Heart left ventricle (tissue), 16 donors: ENCODE measurements at regions not wholly inside any gene's neighbourhood (a gene's known extent, or its start where the extent isn't known, plus 50 kb on each side); places are given as distances from the start of the nearest gene placed in this dataset.

Experiments
- ATAC-seq, 4 donors: fragments of 200-7000 bp; cut with Tn5 transposase; one replicate each; pipeline ENCODE4 v1.9.1; 2020 to 2022; ENCODE audit warnings: moderate library complexity in 4 of 4, mild to moderate bottlenecking in 3 of 4, moderate number of reproducible peaks in 1 of 4
- DNase-seq, 5 donors: peaks; one replicate each; pipeline ENCODE4 v3.0.0-alpha.2; 2020
- H3K27ac ChIP-seq, 12 donors: fragments of 200-600 bp; sonication (generic) in 4 of 12; one replicate each; pipeline versions ENCODE4 v1.5.0 to v1.8.0; 2016 to 2022; ENCODE audit warnings: mild to moderate bottlenecking in 2 of 12
- H3K27me3 ChIP-seq, 9 donors: fragments of 200-600 bp; sonication (generic) in 2 of 9; one replicate each; pipeline versions ENCODE4 v1.5.1 to v1.8.0; 2016 to 2022; ENCODE audit warnings: mild to moderate bottlenecking in 3 of 9
- H3K36me3 ChIP-seq, 9 donors: fragments of 200-600 bp; sonication (generic) in 2 of 9; one replicate each; pipeline versions ENCODE4 v1.5.0 to v1.8.0; 2018 to 2022; ENCODE audit warnings: mild to moderate bottlenecking in 2 of 9
- H3K4me1 ChIP-seq, 12 donors: fragments of 200-600 bp; sonication (generic) in 4 of 12; one replicate each; pipeline versions ENCODE4 v1.5.0 to v1.8.0; 2016 to 2022; ENCODE audit warnings: mild to moderate bottlenecking in 3 of 12
- H3K4me3 ChIP-seq, 12 donors: fragments of 200-600 bp; sonication (generic) in 4 of 12; one replicate each; pipeline versions ENCODE4 v1.5.0 to v1.8.0; 2017 to 2022; ENCODE audit warnings: mild to moderate bottlenecking in 9 of 12, moderate library complexity in 4 of 12
- H3K9me3 ChIP-seq, 12 donors: fragments of 200-600 bp; sonication (generic) in 4 of 12; one replicate each; pipeline versions ENCODE4 v1.5.0 to v1.8.0; 2016 to 2022; ENCODE audit warnings: mild to moderate bottlenecking in 1 of 12
- CTCF ChIP-seq, 12 donors: fragments of 200-600 bp; sonication (generic) in 4 of 12; IDR thresholded peaks; one replicate each; pipeline versions ENCODE4 v1.5.0 to v1.8.0; 2018 to 2022; ENCODE audit warnings: antibody characterized with exemption in 12 of 12, mild to moderate bottlenecking in 5 of 12
- POLR2A ChIP-seq, 2 donors: fragments of 450-650 bp; IDR thresholded peaks; one replicate each; pipeline ENCODE4 v1.6.1; 2017; ENCODE audit warnings: antibody characterized with exemption in 2 of 2, mild to moderate bottlenecking in 2 of 2, moderate library complexity in 2 of 2
- WGBS, 4 donors: extraction: QIAGEN DNeasy Blood & Tissue Kit in 2 of 4; methylation state at CpG; one replicate each; pipeline versions ENCODE4 v1.1.5 to v1.1.7; 2013 to 2018; 5-methylcytosine and 5-hydroxymethylcytosine counted together
- intact Hi-C, 10 donors: fragments of 100-400 bp; cut with DNase I; formaldehyde crosslinking; loops; one replicate each; pipeline versions ENCODE4 v1.11.1 to v1.14.2; 2022
- donor health status: ischemic (EF 13 %, LVEDD 7.1; RV severe dilation, severe dysfunction).
- donor health status: healthy with polysubstance abuse.
- donor health status: DM: no; HTN: yes; CAD: no.
- donor health status: DM: no; HTN: no; CAD: no.
- donor health status: ischemic (EF 25% LVEDD 6.9; RV normal size, moderate dysfunction).
- donor health status: ischemic (EF 25% LVEDD 5.7; RV mildly dilated, moderate dysfunction).
- donor health status: healthy.
- donor health status: DM: yes; HTN: yes; CAD: no.
- donor health status: ischemic (EF 35%, LVEDD 5.7; RV mildly dilated, moderate dysfunction).
- donor health status: nonischemic (EF 11% LVEDD 7.7; RV severe dilation, severe dysfunction).
- donor health status: DM: yes; HTN: yes; CAD: no.
- donor health status: PGD.
- donor health status: ischemic (EF 29% LVEDD 5.4; RV normal size, mild dysfunction).
- donor health status: nonischemic (EF 23%, LVEDD 6.1; RV moderate dilation, normal function).

DNA sequence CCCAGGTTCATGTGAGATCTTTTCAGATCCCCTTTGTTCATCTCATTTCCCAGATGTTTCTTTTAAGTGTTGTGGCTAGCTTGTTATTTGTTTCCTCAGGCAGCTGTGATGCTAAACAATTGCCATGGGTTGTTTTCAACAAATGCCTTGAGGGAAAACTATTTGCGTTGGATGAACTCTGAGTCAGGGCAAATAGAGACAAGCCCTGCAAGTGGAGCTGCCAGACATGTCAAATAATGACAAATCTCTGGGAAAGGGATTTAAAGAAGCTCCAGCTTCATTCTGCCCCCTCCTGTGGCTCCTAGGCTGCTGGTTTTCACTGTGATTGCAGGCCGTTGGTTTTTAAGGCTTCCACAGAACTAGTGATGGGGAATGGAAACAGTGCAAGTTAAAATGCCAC, 272.4 kb upstream of the SP8 start:
- Histone ChIP-seq H3K4me1 (no peaks in the 10 kb centered on the region), H3K27ac (no peak overlapping the region), H3K27me3 (no peaks in the 10 kb centered on the region), H3K4me3 (no peak overlapping the region), H3K9me3 (peaks cover 0 to 14% (median 0%) of the 10 kb centered on the region in 12 donors), H3K36me3 (no peaks in the 10 kb centered on the region)
- ATAC-seq = no peak
- 60 to 82% (median 76%) methylated on average over 2 of the region's 2 CpGs for WGBS, 4 donors
- intact Hi-C loops = no loop called here
- no peak for DNase-seq
- TF ChIP-seq POLR2A (IDR thresholded peaks at IDR 0.05) (no peak), CTCF (IDR thresholded peaks at IDR 0.05) (no peak)

GRCh38 chr7:21063106-21063505, 276.4 kb upstream of the SP8 start:
- 75 to 84% (median 81%) methylated on average over 2 of the region's 2 CpGs for WGBS, 4 donors
- ATAC-seq (no peak), DNase-seq (no peak)
- Histone ChIP-seq H3K27ac (no peak overlapping the region), H3K36me3 (no peaks in the 10 kb centered on the region), H3K4me3 (no peak overlapping the region), H3K27me3 (no peaks in the 10 kb centered on the region), H3K9me3 (peaks cover 0 to 14% (median 0%) of the 10 kb centered on the region in 12 donors), H3K4me1 (no peaks in the 10 kb centered on the region)
- no peak for TF ChIP-seq CTCF (IDR thresholded peaks at IDR 0.05)
- no peak for TF ChIP-seq POLR2A (IDR thresholded peaks at IDR 0.05)
- intact Hi-C loops = no loop called here

- ATAC-seq (no peak), DNase-seq (no peak)
- H3K36me3 ChIP-seq = no peaks in the 10 kb centered on the region
- H3K27me3 ChIP-seq = no peaks in the 10 kb centered on the region
- intact Hi-C loops = no loop called here
- WGBS, 4 donors = 56 to 66% (median 58%) methylated on average over 6 of the region's 6 CpGs
- H3K4me3 ChIP-seq = no peak overlapping the region
- H3K27ac ChIP-seq = no peak overlapping the region
- no peaks in the 10 kb centered on the region for H3K4me1 ChIP-seq
- H3K9me3 ChIP-seq = peaks cover 0 to 9% (median 0%) of the 10 kb centered on the region in 12 donors
- no peak for TF ChIP-seq CTCF (IDR thresholded peaks at IDR 0.05)
These were observed 278.3 kb upstream of the SP8 start for GRCh38 chr7:21064698-21065648.

DNA sequence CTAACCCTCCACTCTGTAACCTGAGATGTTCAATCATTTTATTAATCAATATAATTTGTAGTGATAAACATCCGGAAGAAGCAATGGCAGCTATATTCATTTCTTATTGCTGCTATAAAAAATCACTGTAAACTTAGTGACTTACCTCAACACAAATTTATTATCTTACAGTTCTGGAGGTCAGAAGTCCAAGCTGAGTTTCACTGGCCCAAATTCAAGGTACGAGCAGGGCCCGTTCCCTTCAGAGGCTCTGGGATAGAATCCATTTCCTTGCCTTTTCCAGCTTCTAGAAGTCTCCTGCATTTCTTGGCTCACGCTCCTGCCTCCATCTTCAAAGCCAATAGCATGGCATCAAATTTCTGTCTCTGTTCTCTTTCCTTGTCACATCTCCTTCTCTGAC, 279.5 kb upstream of the SP8 start:
- Histone ChIP-seq H3K4me3 (no peak overlapping the region), H3K36me3 (no peaks in the 10 kb centered on the region), H3K27ac (no peak overlapping the region), H3K4me1 (no peaks in the 10 kb centered on the region), H3K27me3 (no peaks in the 10 kb centered on the region), H3K9me3 (peaks cover 0 to 9% (median 0%) of the 10 kb centered on the region in 12 donors)
- DNase-seq = no peak
- 80 to 85% (median 83%) methylated on average over 4 of the region's 4 CpGs for WGBS, 4 donors
- ATAC-seq = no peak
- TF ChIP-seq POLR2A (IDR thresholded peaks at IDR 0.05) = no peak
- intact Hi-C loops = no loop called here
